GM12872 (cell line): ENCODE measurements at regions not wholly inside any gene's neighbourhood (a gene's known extent, or its start where the extent isn't known, plus 50 kb on each side); places are given as distances from the start of the nearest gene placed in this dataset.

Experiments
- CTCF ChIP-seq: IDR thresholded peaks from 3 replicates; pipeline ENCODE4 v1.5.1; 2011; ENCODE audit warnings: low read depth, mild to moderate bottlenecking, low read length, moderate library complexity; ENCODE audit not compliant: insufficient read depth

GRCh38 chr2:163541943-163542342 lies 193.9 kb downstream of the FIGN start:
- TF ChIP-seq CTCF, result no peak

- TF ChIP-seq CTCF, result no peak
Observed at GRCh38 chr2:163541495-163541894, 194.3 kb downstream of the FIGN start.

- no peak for TF ChIP-seq CTCF
Observed at GRCh38 chr2:163528640-163529217, 207.1 kb downstream of the FIGN start.

GRCh38 chr2:163527381-163527780 lies 208.4 kb downstream of the FIGN start:
- TF ChIP-seq CTCF, result no peak

GRCh38 chr2:163518762-163519161 lies 217.0 kb downstream of the FIGN start:
- TF ChIP-seq CTCF, result no peak

- TF ChIP-seq CTCF, result no peak
Observed at GRCh38 chr2:163515836-163516235, 220.0 kb downstream of the FIGN start.

GRCh38 chr2:163505281-163505680 lies 230.5 kb downstream of the FIGN start:
- no peak for TF ChIP-seq CTCF
